GM04504 (cell line): ENCODE measurements at regions not wholly inside any gene's neighbourhood (a gene's known extent, or its start where the extent isn't known, plus 50 kb on each side); places are given as distances from the start of the nearest gene placed in this dataset.

Experiments used
- DNase-seq: peaks from one replicate; pipeline ENCODE4 v3.0.0-alpha.2; 2012; ENCODE audit warnings: low read depth

DNA sequence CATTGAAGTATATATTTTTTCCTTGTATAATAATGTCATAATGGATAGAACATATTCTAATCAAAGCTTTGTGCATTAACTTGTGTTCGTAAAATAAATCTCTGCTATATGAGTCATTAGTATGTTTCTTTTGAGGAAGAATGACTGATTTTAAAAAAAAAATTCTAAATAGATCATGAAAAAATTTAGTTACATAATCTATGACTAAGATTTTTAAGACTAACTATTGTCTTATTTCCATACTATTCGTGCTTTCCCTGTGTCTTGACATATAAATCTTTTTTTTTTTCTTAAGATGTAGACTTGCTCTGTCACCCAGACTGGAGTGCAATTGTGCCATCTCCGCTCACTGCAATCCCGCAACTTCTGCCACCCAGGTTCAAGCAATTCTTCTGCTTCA, 226.1 kb downstream of the DSEL start:
- no peak for DNase-seq

- DNase-seq, result no peak
These were observed 230.9 kb downstream of the DSEL start for GRCh38 chr18:67285583-67285982.

DNA sequence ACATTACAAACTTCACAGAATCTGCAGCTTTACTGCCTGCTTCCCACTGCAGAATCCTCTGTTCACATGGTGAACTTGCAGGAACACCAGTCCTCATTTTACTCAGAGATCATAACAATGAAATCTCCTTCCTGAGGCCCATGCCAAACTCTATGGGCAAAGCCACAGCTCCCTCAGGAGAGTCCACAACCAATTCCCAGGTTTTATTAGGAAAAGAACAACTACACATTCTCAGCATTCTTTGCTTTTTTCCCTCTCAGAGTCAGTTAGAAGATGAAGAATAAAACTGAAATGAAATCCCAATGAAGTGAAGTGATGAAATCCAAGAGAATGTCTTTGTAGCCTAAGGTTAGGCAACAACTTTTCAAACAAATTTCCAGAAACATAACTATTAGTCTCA, 233.7 kb downstream of the DSEL start:
- no peak for DNase-seq

DNA sequence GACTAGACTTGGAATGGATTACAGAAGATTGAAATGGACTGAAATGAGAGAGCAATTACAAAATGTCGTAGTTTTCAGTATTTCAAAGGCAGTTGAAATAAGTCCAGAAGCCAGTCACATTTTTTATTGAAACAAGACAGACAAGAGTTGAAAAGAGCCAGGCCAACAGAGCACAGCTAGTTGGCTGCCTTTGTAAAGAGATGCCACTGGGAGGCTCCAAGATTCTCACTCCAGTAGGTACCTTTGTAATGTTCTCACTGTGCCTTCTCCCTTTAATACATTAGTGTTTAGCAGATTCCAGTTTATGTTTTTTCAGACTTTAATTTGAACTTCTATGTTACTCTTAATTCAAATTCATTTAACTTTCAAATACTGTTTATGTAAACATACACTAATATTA, 234.8 kb downstream of the DSEL start:
- no peak for DNase-seq

- DNase-seq, result no peak
These were observed 235.9 kb downstream of the DSEL start for GRCh38 chr18:67280486-67281242.

DNA sequence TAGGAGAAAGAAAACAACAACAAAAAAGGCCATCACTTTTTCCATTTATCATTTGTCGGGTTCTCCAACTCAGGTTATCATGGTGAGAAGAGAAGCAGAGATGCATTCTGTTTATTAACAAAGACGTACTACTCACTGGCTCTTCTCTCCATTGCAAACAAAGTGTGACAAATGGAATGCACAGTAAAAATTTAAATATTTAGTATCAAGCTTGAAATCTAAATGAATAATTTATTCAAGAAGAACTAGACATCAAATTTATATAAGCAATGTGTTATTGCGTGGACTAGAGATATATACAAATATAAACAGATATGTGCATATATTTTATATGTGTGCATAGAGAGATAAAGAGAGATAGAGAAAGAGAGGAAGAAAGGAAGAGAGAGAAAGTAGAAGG, 236.5 kb downstream of the DSEL start:
- no peak for DNase-seq

DNA sequence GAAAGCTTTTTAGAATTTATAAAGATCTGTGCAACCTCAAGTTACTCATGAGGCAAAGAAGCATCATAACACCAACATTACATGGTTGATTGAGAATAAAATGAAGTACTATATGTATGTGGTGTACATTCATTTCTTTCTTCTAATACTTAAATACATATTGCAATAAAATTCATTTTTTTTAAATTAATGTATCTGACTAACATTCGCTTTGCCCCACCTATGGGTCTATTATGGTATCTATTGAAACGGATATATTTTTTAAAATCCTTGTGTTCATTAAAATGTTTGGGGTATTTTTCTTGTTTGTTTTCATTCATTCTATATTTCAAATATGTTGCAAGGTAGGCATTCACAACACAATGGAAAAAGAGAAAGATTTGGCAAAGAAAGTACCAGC, 237.5 kb downstream of the DSEL start:
- no peak for DNase-seq

GRCh38 chr18:67276638-67277037, 239.9 kb downstream of the DSEL start:
- DNase-seq, result no peak

- no peak for DNase-seq
These were observed 243.2 kb downstream of the DSEL start for GRCh38 chr18:67273288-67273687.

GRCh38 chr18:67269206-67269605, 247.3 kb downstream of the DSEL start:
- DNase-seq, result no peak

- DNase-seq, result no peak
These were observed 248.0 kb downstream of the DSEL start for GRCh38 chr18:67268530-67268929.

- peak; percentile 40 for DNase-seq
These were observed 250.0 kb downstream of the DSEL start for GRCh38 chr18:67266246-67267237.

DNA sequence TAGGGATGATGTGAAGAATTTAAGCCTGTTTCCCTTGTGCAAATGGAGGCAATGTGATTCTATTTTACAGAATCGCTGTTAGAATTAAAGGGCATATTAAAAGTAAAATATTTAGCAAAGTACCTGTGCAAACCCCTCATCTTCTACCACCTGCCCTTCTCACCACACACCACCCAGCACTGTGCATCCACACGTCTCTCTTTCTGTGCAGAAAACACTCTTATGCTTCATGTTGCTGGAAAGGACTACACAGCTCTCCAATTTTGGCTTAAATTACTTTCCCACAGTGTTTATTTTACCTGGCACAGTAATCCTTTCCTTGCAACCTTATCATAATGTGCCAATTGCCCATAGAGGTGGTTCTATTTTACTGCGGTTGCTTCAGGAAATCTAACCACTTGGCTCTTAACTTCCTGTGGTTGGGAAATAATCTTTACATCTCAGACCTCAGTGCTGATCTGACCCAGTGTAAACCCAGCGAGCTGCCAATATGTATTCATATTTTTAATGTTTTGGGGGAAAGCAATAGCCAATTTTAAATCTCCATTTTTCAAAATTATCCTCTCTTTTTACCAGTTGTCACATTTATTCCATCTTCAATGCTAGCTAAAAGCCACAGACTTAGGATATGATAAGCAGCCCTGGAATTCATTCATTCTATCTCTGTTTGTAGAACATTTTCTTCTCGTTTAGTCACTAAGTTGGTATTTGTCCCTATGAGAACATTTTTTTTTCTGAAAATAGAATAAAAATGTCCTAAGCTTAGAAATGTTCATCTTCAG, 250.9 kb downstream of the DSEL start:
- DNase-seq, result no peak

DNA sequence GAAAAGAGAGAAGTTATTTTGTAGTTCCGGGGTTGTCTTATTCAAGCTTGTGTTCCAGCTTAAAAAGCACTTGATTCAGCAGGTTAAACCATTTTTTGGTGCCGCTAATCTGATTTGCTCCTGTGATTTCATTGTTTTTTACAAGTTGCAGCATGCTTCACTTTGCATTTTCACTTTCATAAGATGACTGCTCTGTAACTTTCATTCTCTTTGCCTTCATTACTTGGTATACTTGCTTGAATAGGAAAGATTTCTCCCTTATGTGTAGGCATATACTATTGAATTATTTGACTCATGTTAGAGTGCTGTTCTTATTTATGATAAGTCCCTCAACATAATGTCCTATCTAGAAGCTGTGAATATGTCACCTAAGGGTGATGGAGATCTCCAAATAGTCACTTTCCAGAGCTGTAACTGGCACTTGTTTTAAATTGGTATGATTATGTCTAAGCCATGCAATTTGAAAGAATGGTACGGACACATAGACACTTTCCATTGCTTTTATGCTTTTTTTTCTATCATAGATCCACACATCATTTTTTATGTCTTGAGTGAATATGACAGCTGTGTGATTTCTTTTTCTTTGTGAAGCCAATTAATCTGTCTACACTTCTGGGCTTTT, 254.5 kb downstream of the DSEL start:
- no peak for DNase-seq

GRCh38 chr18:67260841-67261240, 255.7 kb downstream of the DSEL start:
- no peak for DNase-seq

GRCh38 chr18:67250776-67251424, 265.6 kb downstream of the DSEL start:
- no peak for DNase-seq

DNA sequence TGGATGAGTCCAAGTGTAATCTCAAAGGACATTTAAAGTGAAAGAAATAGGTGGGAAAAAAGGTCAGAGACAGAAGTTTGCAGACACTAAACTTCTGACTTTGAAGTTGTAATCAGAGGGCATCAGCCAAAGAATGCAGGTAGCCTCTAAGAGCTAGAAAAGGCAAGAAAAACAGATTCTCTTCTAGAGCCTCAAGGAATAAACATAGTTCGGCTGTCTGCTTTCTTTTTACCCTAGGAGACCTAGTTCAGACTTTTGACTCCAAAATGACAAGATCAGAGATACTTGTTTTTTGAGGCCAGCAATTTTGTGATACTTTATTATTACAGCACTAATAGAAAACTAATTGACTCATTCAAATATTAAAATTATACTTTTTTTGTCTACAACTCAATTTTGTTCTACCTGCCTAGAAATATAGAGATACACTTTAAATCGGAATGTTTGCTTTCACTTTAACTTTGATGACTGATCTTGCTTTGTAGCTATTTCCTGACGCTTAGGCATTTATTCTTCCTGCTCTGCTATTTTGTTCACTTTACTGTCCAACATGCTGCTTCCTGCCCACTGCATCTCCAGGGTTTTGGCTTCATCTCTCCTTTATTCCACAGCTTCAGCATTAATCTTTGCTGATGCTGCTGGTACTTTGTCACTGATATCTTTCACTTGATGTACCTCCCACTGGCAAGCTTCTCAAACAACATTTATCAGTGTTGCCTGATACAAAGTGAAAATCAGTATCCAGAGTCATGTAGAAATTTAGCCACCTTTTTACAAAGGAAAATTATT, 272.5 kb downstream of the DSEL start:
- DNase-seq, result no peak

- DNase-seq, result no peak
These were observed 274.5 kb downstream of the DSEL start for GRCh38 chr18:67242001-67242400.

DNA sequence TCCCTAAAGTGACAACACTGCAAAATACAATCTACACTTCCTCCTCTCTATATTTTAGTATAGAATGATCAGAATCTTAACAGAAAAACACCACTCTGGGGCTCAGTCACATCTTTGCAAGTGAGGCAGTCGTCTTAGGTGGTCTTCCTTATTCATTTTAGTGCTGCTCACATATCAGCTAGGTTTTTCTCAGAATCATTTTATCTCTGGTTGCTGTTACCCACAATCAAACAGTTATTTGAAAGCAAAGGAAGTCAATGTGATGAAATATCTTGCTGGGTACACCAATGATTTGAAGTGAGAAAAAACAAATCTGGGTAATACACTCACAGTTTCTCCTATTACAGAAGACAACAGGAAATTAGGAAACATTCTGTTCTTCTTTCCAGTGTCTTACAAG, 275.2 kb downstream of the DSEL start:
- no peak for DNase-seq

DNA sequence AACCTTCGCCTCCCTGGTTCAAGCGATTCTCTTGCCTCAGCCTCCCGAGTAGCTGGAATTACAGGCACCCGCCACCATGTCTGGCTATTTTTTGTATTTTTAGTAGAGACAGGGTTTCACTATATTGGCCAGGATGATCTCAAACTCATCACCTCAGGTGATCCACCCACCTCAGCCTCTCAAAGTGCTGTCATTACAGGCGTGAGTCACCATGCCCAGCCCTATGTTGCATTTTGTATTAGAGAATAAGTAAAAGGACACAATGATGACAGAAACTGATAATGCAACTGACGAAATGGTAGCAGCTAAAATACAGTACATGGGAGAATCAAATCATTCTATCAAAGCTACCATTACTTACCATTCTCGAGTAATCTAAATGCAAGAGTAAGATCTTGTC, 276.7 kb downstream of the DSEL start:
- no peak for DNase-seq

- DNase-seq, result no peak
These were observed 283.5 kb downstream of the DSEL start for GRCh38 chr18:67232991-67233390.
